ENCODE measurements at regions not wholly inside any gene's neighbourhood (a gene's known extent, or its start where the extent isn't known, plus 50 kb on each side); places are given as distances from the start of the nearest gene placed in this dataset.

- H3K4me1 ChIP-seq (ENCODE audit: insufficient read depth, low read length): no peaks in the 10 kb centered on the region
Measured at GRCh38 chr5:96483878-96484277, 50.8 kb upstream of the PCSK1 start.

GRCh38 chr5:96487859-96488258, 54.8 kb upstream of the PCSK1 start:
- no peaks in the 10 kb centered on the region for H3K4me1 ChIP-seq (ENCODE audit: insufficient read depth, low read length)
- H3K79me2 ChIP-seq (ENCODE audit: insufficient read depth, low read length): no peaks in the 10 kb centered on the region
- H3K4me3 ChIP-seq (ENCODE audit: insufficient read depth, low read length): no peak overlapping the region
- no peak overlapping the region for H3K27ac ChIP-seq (ENCODE audit: low read depth, low read length)
- DNase-seq (ENCODE audit: insufficient read length, low spot score, missing footprints): no peak
- H4K20me1 ChIP-seq (ENCODE audit: insufficient read depth, low read length): no peaks in the 10 kb centered on the region
- H3K9me3 ChIP-seq (ENCODE audit: low read depth, low read length): no peaks in the 10 kb centered on the region
- H3K27me3 ChIP-seq (ENCODE audit: insufficient read depth, low read length): no peaks in the 10 kb centered on the region
- no peak for TF ChIP-seq CTCF (IDR thresholded peaks at IDR 0.05; ENCODE audit: extremely low read depth, low read depth, low read length)
- no peaks in the 10 kb centered on the region for H3K36me3 ChIP-seq (ENCODE audit: insufficient read depth, low read length)
- H3K4me2 ChIP-seq (ENCODE audit: insufficient read depth, low read length): no peak overlapping the region
- H2AFZ ChIP-seq (ENCODE audit: low read length): no peak overlapping the region

More at GRCh38 chr5:96483878-96484277, 50.8 kb upstream of the PCSK1 start:
- Histone ChIP-seq H2AFZ (ENCODE audit: low read length) (no peak overlapping the region), H3K9me3 (ENCODE audit: low read depth, low read length) (no peaks in the 10 kb centered on the region), H4K20me1 (ENCODE audit: insufficient read depth, low read length) (no peaks in the 10 kb centered on the region), H3K4me2 (ENCODE audit: insufficient read depth, low read length) (no peak overlapping the region), H3K27me3 (ENCODE audit: insufficient read depth, low read length) (no peaks in the 10 kb centered on the region), H3K79me2 (ENCODE audit: insufficient read depth, low read length) (no peaks in the 10 kb centered on the region), H3K27ac (ENCODE audit: low read depth, low read length) (no peak overlapping the region), H3K36me3 (ENCODE audit: insufficient read depth, low read length) (no peaks in the 10 kb centered on the region), H3K4me3 (ENCODE audit: insufficient read depth, low read length) (no peak overlapping the region)
- peak; percentile 81 for DNase-seq (ENCODE audit: insufficient read length, low spot score, missing footprints)
- no peak for TF ChIP-seq CTCF (IDR thresholded peaks at IDR 0.05; ENCODE audit: extremely low read depth, low read depth, low read length)

- no peaks in the 10 kb centered on the region for H3K79me2 ChIP-seq (ENCODE audit: insufficient read depth, low read length)
- H3K27ac ChIP-seq (ENCODE audit: low read depth, low read length): no peak overlapping the region
- no peak overlapping the region for H3K4me3 ChIP-seq (ENCODE audit: insufficient read depth, low read length)
- H3K27me3 ChIP-seq (ENCODE audit: insufficient read depth, low read length): no peaks in the 10 kb centered on the region
- H2AFZ ChIP-seq (ENCODE audit: low read length): no peak overlapping the region
- no peaks in the 10 kb centered on the region for H4K20me1 ChIP-seq (ENCODE audit: insufficient read depth, low read length)
- H3K4me2 ChIP-seq (ENCODE audit: insufficient read depth, low read length): no peak overlapping the region
- no peak for DNase-seq (ENCODE audit: insufficient read length, low spot score, missing footprints)
- no peaks in the 10 kb centered on the region for H3K9me3 ChIP-seq (ENCODE audit: low read depth, low read length)
- H3K4me1 ChIP-seq (ENCODE audit: insufficient read depth, low read length): no peaks in the 10 kb centered on the region
- TF ChIP-seq CTCF (IDR thresholded peaks at IDR 0.05; ENCODE audit: extremely low read depth, low read depth, low read length): no peak
- no peaks in the 10 kb centered on the region for H3K36me3 ChIP-seq (ENCODE audit: insufficient read depth, low read length)
Measured at GRCh38 chr5:96489532-96489931, 56.5 kb upstream of the PCSK1 start.

- H3K9me3 ChIP-seq (ENCODE audit: low read depth, low read length): no peaks in the 10 kb centered on the region
- H3K27ac ChIP-seq (ENCODE audit: low read depth, low read length): no peak overlapping the region
- H3K36me3 ChIP-seq (ENCODE audit: insufficient read depth, low read length): no peaks in the 10 kb centered on the region
- no peak for TF ChIP-seq CTCF (IDR thresholded peaks at IDR 0.05; ENCODE audit: extremely low read depth, low read depth, low read length)
- H3K27me3 ChIP-seq (ENCODE audit: insufficient read depth, low read length): no peaks in the 10 kb centered on the region
- H3K4me3 ChIP-seq (ENCODE audit: insufficient read depth, low read length): no peak overlapping the region
- peak overlapping the region; percentile 8 for H3K4me2 ChIP-seq (ENCODE audit: insufficient read depth, low read length)
- DNase-seq (ENCODE audit: insufficient read length, low spot score, missing footprints): peak; percentile 49
- no peaks in the 10 kb centered on the region for H4K20me1 ChIP-seq (ENCODE audit: insufficient read depth, low read length)
- no peaks in the 10 kb centered on the region for H3K79me2 ChIP-seq (ENCODE audit: insufficient read depth, low read length)
- no peak overlapping the region for H2AFZ ChIP-seq (ENCODE audit: low read length)
- no peaks in the 10 kb centered on the region for H3K4me1 ChIP-seq (ENCODE audit: insufficient read depth, low read length)
Measured at GRCh38 chr5:96492459-96493047, 59.5 kb upstream of the PCSK1 start.
